GM21717 (cell line): ENCODE measurements at regions not wholly inside any gene's neighbourhood (a gene's known extent, or its start where the extent isn't known, plus 50 kb on each side); places are given as distances from the start of the nearest gene placed in this dataset.
"Not testable (repeated sequence)": the region's sequence is repeated elsewhere in the genome, so short reads cannot be mapped to it uniquely, and the experiment has no call there.

Experiments used
- ATAC-seq: cut with Tn5 transposase; IDR thresholded peaks from one replicate; pipeline ENCODE4 v1.9.1; 2021; ENCODE audit warnings: mild to moderate bottlenecking, moderate library complexity; ENCODE audit not compliant: unreplicated experiment

DNA sequence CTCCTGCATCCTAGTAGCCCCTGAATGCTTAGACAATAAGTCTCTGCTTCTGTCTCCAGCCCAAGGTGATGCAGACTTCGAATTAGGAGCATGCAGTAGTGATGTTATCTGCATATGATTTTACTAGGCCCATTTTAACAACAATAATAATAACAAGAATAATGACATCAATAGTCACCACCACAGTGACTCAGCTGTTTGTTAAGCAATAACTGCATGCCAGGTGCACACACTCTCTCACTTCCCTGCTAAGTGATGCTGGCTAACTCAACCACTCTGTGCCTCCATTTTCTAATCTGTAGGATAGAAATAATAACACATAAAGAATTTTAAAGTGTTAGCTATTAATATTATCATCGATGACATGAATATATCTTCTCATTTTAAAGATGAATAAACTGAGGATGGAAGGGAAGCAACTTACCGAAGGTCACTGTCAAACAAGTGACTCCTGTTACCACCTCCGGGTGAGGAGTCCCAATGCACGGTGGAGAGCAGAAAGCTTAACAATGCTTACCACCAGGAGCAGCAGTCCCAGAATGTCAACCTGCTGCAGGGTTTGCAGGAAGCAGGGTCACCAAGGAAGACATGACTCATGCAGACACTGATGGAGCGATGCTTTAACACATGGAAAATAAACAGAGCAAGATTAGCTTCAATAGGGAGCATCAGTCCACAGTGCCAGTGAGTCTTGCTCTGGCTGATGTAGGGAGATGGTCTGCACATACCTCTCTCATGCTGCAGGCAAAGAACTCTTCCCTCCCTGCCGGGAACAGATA lies 290.2 kb downstream of the SPATA17 start:
- no peak for ATAC-seq

DNA sequence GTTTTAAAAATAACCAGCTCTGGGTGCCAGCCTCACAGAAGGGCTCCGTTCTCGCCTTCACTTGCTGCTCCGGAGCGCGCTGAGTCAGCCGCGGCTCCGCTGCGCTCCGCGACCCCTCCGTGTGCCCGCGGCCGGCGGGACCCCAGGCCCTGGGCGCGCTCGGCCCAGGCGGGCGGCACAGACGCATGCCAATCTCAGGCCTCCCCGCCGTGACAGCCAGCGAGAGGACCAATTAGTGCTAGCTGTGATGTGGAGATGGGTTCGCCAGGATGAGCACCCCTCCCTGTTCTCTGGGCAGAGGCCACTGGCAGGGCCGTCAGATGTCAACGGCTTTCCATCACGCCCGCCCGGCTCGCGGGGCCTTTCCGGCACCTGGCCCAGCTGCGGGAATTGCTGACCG lies 293.8 kb downstream of the SPATA17 start:
- ATAC-seq: no peak

- ATAC-seq: no peak
Observed at GRCh38 chr1:217929213-217929885, 298.2 kb downstream of the SPATA17 start.

GRCh38 chr1:217943361-217943760 lies 312.2 kb downstream of the SPATA17 start:
- no peak for ATAC-seq

DNA sequence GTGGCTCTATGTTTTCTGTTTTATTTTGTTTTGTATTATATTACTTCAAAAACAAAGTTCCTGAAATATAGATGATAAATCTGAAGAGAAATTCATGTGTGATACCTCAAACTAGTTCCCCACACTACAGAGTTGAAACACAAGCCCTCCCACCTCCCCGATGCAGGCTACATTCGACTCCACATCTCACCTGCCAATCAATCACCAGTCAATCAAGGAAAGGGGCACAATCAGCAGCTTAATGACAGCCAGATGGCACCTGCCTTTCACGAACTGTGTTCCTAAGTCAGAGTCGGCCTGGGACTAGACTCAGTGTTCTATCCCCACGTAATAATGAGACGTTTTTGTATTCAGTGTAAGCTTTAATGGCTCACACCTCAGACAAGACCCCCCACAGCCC lies 313.4 kb downstream of the SPATA17 start:
- ATAC-seq: no peak

GRCh38 chr1:217946511-217946910 lies 315.4 kb downstream of the SPATA17 start:
- no peak for ATAC-seq

GRCh38 chr1:217948741-217949140 lies 317.6 kb downstream of the SPATA17 start:
- no peak for ATAC-seq

- no peak for ATAC-seq
Observed at GRCh38 chr1:217953330-217953729, 322.2 kb downstream of the SPATA17 start.

DNA sequence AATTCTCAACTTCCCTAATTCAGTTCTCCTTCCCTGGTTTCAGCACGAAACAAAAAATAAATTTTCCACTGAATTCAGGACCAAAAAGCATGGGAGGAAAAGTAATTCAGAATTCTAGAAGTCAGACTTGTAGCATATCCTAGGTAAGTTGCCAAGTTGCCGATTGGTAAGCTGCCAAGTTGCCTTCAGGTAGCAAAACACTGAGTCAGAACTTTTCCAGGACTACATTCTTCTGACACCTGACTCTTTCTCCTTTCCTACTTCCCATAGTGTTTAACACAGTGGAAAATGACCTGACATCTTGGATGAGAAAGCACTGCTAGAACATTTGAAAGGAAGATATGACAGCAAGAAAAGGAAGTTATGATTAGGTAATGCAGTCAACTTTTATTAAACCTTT lies 322.8 kb downstream of the SPATA17 start:
- ATAC-seq: no peak

GRCh38 chr1:217955723-217956122 lies 324.6 kb downstream of the SPATA17 start:
- ATAC-seq: no peak

DNA sequence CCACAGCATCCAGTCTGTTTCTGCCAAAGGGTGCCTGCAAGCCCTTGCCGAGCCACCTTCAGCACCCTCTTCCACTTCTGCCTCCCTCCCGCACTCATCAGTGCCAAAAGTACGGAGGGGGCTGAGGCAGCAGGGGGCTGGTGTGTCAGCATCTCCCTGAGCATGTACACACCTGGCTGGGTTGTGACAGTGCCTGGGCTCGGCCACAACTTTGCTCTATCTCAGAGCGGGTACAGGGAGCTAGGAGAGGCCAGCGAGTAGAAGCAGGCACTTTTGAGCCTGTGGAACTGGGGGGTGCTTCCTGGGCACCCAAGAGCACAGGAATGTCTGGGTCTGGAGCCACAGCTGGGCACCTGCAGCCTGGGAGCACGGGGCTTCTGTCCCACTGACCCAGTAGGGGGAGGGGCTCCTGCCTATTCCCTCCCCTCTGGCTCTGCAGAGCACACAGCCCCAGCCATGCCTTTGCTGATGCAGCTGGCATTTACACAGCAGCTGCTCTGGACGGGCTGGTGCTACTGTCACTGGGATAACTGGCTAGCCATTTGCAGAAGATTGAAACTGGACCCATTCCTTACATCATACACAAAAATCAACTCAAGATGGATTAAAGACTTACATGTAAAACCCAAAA lies 319.8 kb upstream of the RRP15 start:
- no peak for ATAC-seq

DNA sequence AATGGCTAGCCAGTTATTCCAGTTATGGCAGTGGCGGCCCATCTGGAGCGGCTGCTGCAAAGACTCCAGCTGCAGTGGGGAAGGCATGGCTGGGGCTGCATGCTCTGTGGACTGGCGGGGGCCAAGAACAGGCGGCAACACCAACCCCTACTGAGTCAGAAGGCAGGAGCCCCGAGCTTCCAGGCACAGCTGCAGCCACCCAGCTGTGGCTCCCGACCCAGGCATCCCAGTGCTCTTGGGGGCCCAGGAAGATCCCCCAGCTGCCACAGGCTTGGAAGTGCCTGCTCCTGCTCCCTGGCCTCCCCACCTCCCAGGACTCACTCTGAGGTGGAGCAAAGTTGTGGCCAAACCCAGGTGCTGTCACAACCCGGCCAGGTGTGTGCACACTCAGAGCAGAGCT lies 317.0 kb upstream of the RRP15 start:
- no peak for ATAC-seq

DNA sequence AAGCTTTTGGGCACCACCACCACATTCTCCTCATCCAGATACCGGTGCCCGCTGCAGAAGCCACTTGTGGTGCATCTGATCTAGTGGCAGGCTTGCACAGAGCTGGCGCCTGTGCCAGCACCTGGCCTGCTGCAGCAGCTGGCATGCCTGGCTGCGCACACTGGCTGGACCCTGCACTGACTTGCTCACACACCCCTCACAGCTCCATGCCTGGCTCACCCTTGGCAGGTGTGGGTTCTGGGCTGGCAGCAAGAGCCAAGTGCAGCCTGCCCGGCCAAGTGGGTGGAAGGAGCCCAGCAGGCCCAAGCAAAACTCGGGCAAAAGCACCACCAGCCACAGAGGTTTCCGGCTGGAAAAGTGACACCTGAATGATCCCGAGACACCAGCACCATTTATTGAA lies 315.7 kb upstream of the RRP15 start:
- no peak for ATAC-seq

- no peak for ATAC-seq
Observed at GRCh38 chr1:217977943-217978342, 307.1 kb upstream of the RRP15 start.

GRCh38 chr1:217981430-217981829 lies 303.7 kb upstream of the RRP15 start:
- no peak for ATAC-seq

GRCh38 chr1:217982331-217983050 lies 302.6 kb upstream of the RRP15 start:
- ATAC-seq: no peak

GRCh38 chr1:217983051-217983375 lies 302.1 kb upstream of the RRP15 start:
- no peak for ATAC-seq

GRCh38 chr1:217985641-217986040 lies 299.5 kb upstream of the RRP15 start:
- ATAC-seq: no peak

DNA sequence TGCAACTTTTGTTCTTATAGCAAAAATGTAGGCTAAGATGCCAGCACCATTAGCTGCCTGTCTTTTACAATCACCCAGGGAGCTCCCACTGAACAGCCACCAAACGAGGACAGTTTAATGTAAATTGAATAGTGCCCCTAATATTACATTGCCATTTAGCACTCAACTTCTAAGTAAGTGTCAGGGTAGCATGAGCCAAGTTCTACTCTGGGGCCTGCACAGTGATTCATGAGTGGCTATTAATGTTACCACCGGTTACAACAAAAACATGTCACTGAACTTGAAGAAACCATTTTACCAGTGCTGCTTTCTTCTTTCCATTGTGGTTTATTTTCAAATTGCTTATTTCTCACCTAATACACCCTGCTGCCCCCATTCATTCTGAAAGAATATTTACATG lies 295.6 kb upstream of the RRP15 start:
- no peak for ATAC-seq

DNA sequence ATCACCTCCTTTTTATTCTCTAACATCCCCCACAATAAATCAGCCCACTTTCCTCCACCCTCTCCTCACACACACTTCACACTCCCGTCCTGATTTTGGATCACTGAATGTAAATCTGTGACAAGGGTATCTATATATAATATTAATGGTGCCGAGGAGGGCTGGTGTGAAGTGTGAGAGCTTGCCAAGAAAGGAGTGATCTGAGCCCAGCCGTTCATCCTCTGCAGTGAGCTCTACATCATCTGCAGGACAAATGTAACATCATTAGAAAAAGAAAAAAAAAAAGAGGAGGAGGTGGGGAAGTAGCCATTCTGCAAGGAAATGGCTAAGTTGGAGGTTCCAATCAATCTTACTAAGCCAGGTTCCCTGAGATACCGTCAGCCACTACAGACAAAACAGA lies 291.7 kb upstream of the RRP15 start:
- ATAC-seq: no peak

GRCh38 chr1:218008296-218008695 lies 276.8 kb upstream of the RRP15 start:
- ATAC-seq: not testable (repeated sequence)

- not testable (repeated sequence) for ATAC-seq
Observed at GRCh38 chr1:218015106-218015505, 270.0 kb upstream of the RRP15 start.
